ENCODE measurements at regions not wholly inside any gene's neighbourhood (a gene's known extent, or its start where the extent isn't known, plus 50 kb on each side); places are given as distances from the start of the nearest gene placed in this dataset.
"Not testable (repeated sequence)": the region's sequence is repeated elsewhere in the genome, so short reads cannot be mapped to it uniquely, and the experiment has no call there.

DNA sequence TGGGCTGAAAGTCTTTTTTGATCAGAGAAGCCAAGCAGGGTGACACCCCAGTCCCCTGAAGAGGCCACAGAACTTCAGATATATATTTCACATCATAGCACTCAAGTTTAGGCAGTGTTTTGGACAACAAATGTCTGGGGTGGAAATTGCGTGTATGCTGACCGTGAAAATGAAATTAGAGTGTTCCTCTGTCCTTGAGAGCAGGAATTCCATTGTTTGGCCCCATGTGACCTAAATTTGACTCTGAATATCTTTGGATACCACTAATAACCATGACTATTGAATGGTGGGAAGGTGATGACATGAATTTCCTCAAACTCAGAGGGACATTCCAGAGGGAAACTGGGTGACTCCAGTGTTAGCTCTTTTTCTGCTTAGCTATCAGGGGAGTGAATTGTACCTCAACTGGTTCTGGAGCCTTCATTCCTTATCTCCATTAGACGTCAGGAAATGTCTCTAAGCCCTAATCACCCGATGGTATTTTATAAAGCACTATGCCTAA lies 263.5 kb upstream of the RASGRP1 start:
- DNase-seq (no peak), ATAC-seq (no peak)
- H3K9me3 Mint-ChIP-seq, result peaks cover 4% of the 10 kb centered on the region
- no peaks in the 10 kb centered on the region for H3K36me3 Mint-ChIP-seq (ENCODE audit: insufficient read depth)
- no peaks in the 10 kb centered on the region for H3K4me1 Mint-ChIP-seq (ENCODE audit: low read depth)
- peaks cover 7% of the 10 kb centered on the region for H3K27me3 Mint-ChIP-seq (ENCODE audit: low read depth)
- H3K4me3 Mint-ChIP-seq, result no peak overlapping the region

DNA sequence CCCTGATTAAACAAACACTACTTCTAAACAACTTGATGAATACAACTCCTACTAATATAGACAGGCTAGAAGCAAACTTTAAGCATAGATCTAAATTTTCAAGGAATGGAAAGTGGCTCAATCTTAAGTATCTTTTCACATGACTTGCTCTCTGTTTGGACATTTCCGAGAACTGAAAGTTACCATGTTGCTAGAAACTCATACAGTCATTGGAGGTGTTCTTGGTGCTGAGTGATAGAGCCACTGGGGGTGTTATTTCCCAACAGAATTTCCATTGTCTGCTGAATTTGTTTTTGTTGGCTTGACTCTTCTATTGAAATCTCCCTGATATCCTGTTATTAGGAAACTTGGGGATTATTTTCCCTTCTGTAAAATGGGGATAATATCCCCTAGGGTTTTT lies 264.5 kb upstream of the RASGRP1 start:
- peaks cover 7% of the 10 kb centered on the region for H3K27me3 Mint-ChIP-seq (ENCODE audit: low read depth)
- H3K4me1 Mint-ChIP-seq (ENCODE audit: low read depth), result no peaks in the 10 kb centered on the region
- DNase-seq (no peak), ATAC-seq (no peak)
- H3K9me3 Mint-ChIP-seq, result peaks cover 4% of the 10 kb centered on the region
- H3K4me3 Mint-ChIP-seq, result no peak overlapping the region
- H3K36me3 Mint-ChIP-seq (ENCODE audit: insufficient read depth), result no peaks in the 10 kb centered on the region

DNA sequence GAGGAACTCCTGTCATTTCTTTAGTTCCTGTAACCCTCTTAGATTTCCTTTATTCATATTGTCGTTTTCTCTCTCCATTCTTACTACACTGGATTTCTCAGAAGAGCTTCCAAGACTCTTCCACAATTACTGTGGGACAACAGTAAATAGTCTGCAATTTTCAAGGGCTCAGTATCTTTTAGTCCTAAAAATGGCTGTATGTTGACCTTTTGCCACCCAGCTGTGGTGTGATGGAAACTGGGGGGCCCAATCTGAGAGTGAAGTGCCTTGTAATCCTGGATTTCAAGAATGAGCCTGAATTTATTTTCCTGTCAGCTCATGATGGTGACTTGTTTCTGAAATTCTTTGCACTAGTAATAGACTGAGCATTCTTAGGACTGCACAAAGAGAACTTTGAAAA lies 277.6 kb upstream of the RASGRP1 start:
- Mint-ChIP-seq H3K27me3 (ENCODE audit: low read depth) (peaks cover 17% of the 10 kb centered on the region), H3K36me3 (ENCODE audit: insufficient read depth) (no peaks in the 10 kb centered on the region), H3K9me3 (no peaks in the 10 kb centered on the region), H3K4me3 (no peak overlapping the region), H3K4me1 (ENCODE audit: low read depth) (peaks cover 4% of the 10 kb centered on the region)
- DNase-seq (no peak), ATAC-seq (no peak)

DNA sequence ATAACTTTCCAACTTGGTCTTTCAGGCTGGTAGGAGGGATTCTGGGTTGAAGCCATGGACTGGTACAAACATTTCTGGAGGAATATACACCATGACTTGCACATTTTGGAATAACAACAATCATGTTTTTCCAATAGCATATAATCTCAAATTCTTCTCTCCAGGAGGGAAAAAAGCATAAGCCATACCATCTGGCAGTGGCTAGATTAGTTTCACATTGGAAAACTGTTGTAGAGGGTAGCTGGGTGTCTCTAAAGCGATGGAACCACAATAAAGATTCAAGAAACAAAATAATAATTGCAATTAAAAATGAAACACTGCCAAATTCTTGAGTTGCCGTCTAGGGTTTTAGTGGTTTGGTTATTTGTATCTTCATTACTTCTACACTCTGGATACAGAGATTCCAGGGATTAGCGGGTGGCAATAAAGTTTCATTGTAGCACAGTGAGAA lies 278.5 kb upstream of the RASGRP1 start:
- H3K36me3 Mint-ChIP-seq (ENCODE audit: insufficient read depth), result no peaks in the 10 kb centered on the region
- peaks cover 15% of the 10 kb centered on the region for H3K27me3 Mint-ChIP-seq (ENCODE audit: low read depth)
- ATAC-seq, result no peak

DNA sequence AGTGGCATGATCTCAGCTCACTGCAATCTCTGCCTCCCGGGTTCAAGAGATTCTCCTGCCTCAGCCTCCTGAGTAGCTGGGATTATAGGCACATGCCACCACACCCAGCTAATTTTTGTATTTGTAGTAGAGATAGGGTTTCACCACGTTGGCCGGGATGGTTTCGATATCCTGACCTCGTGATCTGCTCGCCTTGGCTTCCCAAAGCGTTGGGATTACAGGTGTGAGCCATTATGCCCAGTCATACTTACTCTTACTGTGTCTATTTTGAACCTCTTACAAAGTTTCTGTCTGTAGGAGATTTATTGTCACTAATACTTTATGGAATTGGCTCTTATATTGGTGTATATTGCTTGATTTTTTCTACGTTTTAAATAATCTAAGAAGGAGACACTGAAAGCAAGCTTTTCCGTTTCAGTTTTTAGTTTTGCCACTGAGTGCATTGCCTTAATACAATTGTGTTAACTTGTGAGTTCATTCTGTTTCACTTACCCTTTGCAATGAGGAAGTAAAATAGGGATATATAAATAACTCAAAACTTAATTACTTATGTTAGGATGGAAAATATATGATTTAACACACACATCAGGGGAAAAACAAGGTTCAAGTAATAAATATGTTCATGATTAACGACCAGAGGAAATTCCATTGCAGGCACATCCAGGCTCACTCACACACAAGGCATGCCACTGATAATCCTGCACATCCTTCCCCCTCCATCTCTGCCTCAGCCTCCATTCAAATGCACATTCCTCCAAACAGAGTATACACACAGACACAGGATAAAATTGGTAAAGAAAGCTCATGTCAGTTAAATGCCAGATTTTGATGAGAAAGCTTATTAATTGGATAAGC lies 279.3 kb upstream of the RASGRP1 start:
- DNase-seq (no peak), ATAC-seq (no peak)
- H3K27me3 Mint-ChIP-seq (ENCODE audit: low read depth), result peaks cover 15% of the 10 kb centered on the region
- H3K9me3 Mint-ChIP-seq, result no peaks in the 10 kb centered on the region
- H3K4me1 Mint-ChIP-seq (ENCODE audit: low read depth), result peaks cover 4% of the 10 kb centered on the region
- H3K36me3 Mint-ChIP-seq (ENCODE audit: insufficient read depth), result no peaks in the 10 kb centered on the region
- no peak overlapping the region for H3K4me3 Mint-ChIP-seq

More for the DNA sequence above, 278.5 kb upstream of the RASGRP1 start:
- no peak for DNase-seq
- peaks cover 4% of the 10 kb centered on the region for H3K4me1 Mint-ChIP-seq (ENCODE audit: low read depth)
- H3K4me3 Mint-ChIP-seq, result no peak overlapping the region
- no peaks in the 10 kb centered on the region for H3K9me3 Mint-ChIP-seq

DNA sequence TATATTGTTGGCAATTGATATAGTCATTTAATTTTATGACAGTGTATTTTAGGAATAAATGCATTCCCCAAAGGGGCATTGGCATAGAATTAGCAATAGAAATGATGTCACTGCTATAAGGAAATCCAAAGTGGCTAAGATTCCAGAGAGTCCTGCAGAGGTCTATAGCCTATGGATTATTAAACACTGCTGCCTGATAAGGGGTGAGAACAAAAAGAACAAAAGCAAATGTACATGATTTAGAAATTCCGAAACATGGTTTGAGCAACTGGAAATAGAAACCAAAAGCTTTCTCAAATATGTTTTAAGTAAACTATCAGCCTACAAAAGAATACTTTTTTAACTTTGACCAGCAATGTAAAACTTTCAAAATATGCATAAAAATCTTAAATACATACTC lies 280.1 kb upstream of the RASGRP1 start:
- Mint-ChIP-seq H3K4me3 (no peak overlapping the region), H3K4me1 (ENCODE audit: low read depth) (peaks cover 4% of the 10 kb centered on the region), H3K9me3 (no peaks in the 10 kb centered on the region), H3K36me3 (ENCODE audit: insufficient read depth) (no peaks in the 10 kb centered on the region), H3K27me3 (ENCODE audit: low read depth) (peaks cover 19% of the 10 kb centered on the region)
- no peak for DNase-seq
- no peak for ATAC-seq

DNA sequence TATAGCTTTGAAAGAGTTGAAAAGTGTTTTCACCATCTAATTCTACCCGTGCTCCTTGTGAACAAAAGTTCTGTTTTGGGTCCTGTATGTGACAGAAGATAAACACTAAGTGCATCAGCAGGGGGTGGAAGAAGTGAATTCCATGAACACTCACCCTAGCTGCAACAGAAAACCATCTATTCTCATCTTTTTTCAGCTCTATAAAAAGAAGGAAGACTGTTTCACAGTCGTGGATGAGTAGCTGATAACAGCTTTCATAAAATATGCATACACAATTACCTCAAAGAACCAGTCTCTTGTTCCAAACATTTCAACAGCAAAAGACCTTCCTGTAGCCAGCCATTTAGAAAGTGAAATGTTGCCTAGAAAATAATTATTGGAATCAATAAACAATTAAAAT lies 281.7 kb upstream of the RASGRP1 start:
- H3K4me3 Mint-ChIP-seq, result no peak overlapping the region
- no peaks in the 10 kb centered on the region for H3K36me3 Mint-ChIP-seq (ENCODE audit: insufficient read depth)
- no peaks in the 10 kb centered on the region for H3K4me1 Mint-ChIP-seq (ENCODE audit: low read depth)
- no peak for ATAC-seq
- H3K27me3 Mint-ChIP-seq (ENCODE audit: low read depth), result peaks cover 15% of the 10 kb centered on the region
- no peaks in the 10 kb centered on the region for H3K9me3 Mint-ChIP-seq
- DNase-seq, result no peak

DNA sequence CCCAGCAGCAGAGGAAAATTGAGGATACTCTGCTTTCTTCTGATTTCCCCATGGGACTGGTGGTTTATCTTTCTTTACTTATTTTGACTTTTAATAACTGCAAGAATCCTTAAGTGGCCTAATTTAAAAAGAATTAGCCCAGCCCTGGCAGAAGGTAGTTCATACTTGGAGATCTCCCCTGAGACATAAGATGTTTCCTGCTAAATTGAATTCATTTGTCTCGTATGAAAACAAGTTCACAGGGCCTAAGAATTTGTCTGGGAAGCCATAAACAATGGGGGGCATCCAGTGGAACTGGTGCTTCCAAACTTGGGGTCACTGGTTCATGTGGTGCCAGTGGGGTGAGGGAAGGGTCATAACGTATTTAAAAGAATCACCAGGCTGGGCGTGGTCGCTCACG lies 283.1 kb upstream of the RASGRP1 start:
- DNase-seq (no peak), ATAC-seq (no peak)
- Mint-ChIP-seq H3K36me3 (ENCODE audit: insufficient read depth) (no peaks in the 10 kb centered on the region), H3K4me3 (no peak overlapping the region), H3K27me3 (ENCODE audit: low read depth) (peaks cover 15% of the 10 kb centered on the region), H3K4me1 (ENCODE audit: low read depth) (no peaks in the 10 kb centered on the region), H3K9me3 (no peaks in the 10 kb centered on the region)

DNA sequence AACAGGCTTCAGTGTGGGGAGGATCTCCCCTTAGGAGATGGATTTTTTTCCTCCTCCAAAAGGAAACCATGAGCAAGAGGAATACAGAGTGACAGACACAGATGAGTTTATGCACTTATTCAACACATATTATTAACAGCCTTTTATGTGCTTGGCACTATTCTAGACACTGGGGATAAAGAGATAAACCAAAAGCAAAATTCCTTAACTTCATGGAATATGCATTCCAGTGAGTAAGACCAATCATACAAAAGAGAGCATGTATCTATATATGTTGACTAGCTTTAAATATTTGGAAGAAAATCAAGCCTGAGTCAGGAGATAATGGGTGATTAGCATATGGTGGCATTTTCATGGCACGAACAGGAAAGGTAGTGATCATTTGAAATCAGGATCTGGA lies 284.4 kb upstream of the RASGRP1 start:
- Mint-ChIP-seq H3K36me3 (ENCODE audit: insufficient read depth) (no peaks in the 10 kb centered on the region), H3K4me1 (ENCODE audit: low read depth) (no peaks in the 10 kb centered on the region), H3K27me3 (ENCODE audit: low read depth) (peaks cover 12% of the 10 kb centered on the region), H3K9me3 (no peaks in the 10 kb centered on the region), H3K4me3 (no peak overlapping the region)
- DNase-seq, result no peak
- no peak for ATAC-seq

DNA sequence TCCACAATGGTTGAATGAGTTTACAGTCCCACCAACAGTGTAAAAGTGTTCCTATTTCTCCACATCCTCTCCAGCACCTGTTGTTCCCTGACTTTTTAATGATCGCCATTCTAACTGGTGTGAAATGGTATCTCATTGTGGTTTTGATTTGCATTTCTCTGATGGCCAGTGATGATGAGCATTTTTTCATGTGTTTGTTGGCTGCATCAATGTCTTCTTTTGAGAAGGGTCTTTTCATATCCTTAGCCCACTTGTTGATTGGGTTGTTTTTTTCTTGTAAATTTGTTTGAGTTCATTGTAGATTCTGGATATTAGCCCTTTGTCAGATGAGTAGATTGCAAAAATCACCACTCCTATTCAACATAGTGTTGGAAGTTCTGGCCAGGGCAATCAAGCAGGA lies 287.6 kb upstream of the RASGRP1 start:
- H3K36me3 Mint-ChIP-seq (ENCODE audit: insufficient read depth), result not testable (repeated sequence)

DNA sequence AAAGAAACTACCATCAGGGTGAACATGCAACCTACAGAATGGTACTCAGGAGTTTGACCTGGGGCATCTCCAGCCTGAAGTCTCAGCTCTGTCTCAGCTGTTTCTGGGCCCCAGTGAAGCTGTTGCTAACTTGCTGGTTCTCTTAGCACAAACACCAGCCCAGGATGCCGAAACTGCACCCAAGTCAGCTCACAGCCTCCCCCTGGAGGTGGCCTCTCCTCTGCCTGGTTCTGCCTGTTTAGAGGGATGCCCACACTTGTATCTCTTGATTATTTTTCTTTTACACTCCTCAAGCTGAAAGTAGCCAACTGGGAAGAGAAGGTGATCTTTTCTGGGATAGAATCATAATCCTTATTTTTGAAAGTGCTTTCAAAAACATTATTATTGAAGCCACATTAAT lies 289.0 kb upstream of the RASGRP1 start:
- Mint-ChIP-seq H3K27me3 (ENCODE audit: low read depth) (peaks cover 20% of the 10 kb centered on the region), H3K9me3 (no peaks in the 10 kb centered on the region), H3K4me1 (ENCODE audit: low read depth) (no peaks in the 10 kb centered on the region), H3K36me3 (ENCODE audit: insufficient read depth) (no peaks in the 10 kb centered on the region), H3K4me3 (no peak overlapping the region)
- DNase-seq, result peak; percentile 11
- ATAC-seq, result no peak

More for the DNA sequence above, 287.6 kb upstream of the RASGRP1 start:
- not testable (repeated sequence) for H3K4me1 Mint-ChIP-seq (ENCODE audit: low read depth); DNase-seq; ATAC-seq; H3K9me3 Mint-ChIP-seq; H3K4me3 Mint-ChIP-seq
- H3K27me3 Mint-ChIP-seq (ENCODE audit: low read depth), result peaks cover 15% of the 10 kb centered on the region

DNA sequence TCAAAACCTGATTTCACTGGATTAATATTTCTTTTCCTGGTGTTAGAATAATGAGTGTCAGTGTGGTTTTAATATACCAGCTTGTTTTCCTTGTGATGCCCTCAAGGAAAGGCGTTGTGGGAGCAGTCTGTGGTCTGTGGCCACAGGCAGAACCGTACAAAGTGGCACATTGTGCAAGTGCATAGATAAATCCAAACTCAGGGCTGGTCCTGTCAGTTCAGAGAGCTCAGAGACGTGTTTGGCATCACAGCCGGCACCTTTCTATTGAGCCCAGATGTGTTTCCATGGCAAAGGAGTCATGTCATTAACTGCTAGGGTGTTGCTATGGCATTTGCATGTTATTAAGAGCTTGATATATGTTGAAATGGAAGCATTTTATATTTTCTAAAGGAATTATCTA lies 289.9 kb upstream of the RASGRP1 start:
- H3K4me3 Mint-ChIP-seq, result no peak overlapping the region
- H3K9me3 Mint-ChIP-seq, result no peaks in the 10 kb centered on the region

DNA sequence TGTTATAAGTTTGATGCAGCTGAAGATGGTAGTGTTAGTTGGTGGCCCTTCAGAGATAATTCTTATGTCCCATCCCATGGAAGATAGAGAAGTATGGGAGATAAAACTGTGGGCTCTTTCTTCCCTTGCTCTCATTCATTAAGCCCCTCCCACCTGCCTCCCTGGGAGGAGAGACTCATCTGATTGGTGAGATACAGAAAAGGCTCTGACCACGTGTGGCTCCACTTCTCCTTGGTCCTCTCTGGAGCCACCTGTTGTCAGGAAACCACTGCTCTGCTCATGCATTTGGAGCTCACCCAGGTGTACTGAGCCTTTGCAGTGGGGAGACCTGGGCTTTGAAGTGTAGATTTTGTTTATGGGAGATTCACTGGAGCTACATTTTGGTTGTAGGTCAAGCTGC lies 293.2 kb upstream of the RASGRP1 start:
- no peaks in the 10 kb centered on the region for H3K4me1 Mint-ChIP-seq (ENCODE audit: low read depth)
- H3K27me3 Mint-ChIP-seq (ENCODE audit: low read depth), result peaks cover 12% of the 10 kb centered on the region
- no peak for DNase-seq
- H3K9me3 Mint-ChIP-seq, result no peaks in the 10 kb centered on the region
- ATAC-seq, result no peak
- H3K4me3 Mint-ChIP-seq, result no peak overlapping the region
- no peaks in the 10 kb centered on the region for H3K36me3 Mint-ChIP-seq (ENCODE audit: insufficient read depth)

More for the DNA sequence above, 289.9 kb upstream of the RASGRP1 start:
- H3K27me3 Mint-ChIP-seq (ENCODE audit: low read depth), result peaks cover 14% of the 10 kb centered on the region
- ATAC-seq (no peak), DNase-seq (no peak)
- no peaks in the 10 kb centered on the region for H3K4me1 Mint-ChIP-seq (ENCODE audit: low read depth)
- H3K36me3 Mint-ChIP-seq (ENCODE audit: insufficient read depth), result no peaks in the 10 kb centered on the region

DNA sequence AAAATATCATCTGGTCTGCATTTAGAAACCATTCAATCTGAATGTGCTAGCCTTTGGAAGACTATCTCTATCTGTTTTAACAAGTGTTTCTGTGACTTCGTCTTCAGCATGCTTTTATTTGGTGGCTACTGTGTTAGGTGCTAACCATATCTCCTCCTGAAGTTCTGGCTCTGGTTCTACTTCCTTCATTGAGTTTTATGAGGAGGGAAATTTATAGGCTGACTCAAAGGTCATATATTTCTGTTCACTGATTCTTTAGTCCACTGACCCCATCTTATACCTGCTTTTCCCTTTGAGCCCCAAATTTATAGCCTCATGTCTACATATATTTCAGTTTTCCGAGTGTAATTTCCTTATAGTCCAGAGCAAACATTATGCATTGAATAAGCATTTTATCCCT lies 295.0 kb upstream of the RASGRP1 start:
- Mint-ChIP-seq H3K4me1 (ENCODE audit: low read depth) (no peaks in the 10 kb centered on the region), H3K27me3 (ENCODE audit: low read depth) (peaks cover 12% of the 10 kb centered on the region), H3K4me3 (no peak overlapping the region), H3K36me3 (ENCODE audit: insufficient read depth) (no peaks in the 10 kb centered on the region), H3K9me3 (no peaks in the 10 kb centered on the region)
- ATAC-seq, result no peak
- DNase-seq, result no peak

DNA sequence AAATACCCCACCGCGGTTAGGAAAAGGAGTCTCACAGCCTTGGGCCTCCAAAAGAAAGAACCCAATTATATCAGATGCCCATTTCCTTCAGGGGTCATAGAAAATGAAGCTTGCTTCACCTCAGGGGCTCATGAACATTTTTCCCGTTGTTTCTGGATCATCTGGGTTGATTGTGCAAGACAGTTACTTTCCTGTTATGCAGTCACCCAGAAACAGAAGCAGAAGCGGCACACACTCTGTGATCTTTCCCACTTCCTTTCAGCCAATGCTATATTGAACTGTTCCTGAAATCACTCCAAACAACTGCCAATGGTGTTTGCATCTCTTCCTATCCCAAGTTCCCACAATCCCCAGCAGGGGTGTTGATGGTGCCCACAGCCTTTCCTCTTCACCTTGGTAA lies 295.6 kb upstream of the RASGRP1 start:
- Mint-ChIP-seq H3K4me3 (no peak overlapping the region), H3K36me3 (ENCODE audit: insufficient read depth) (no peaks in the 10 kb centered on the region), H3K27me3 (ENCODE audit: low read depth) (peaks cover 15% of the 10 kb centered on the region), H3K4me1 (ENCODE audit: low read depth) (no peaks in the 10 kb centered on the region), H3K9me3 (no peaks in the 10 kb centered on the region)
- no peak for DNase-seq
- no peak for ATAC-seq
